OCI-LY3 (cell line): ENCODE measurements at regions not wholly inside any gene's neighbourhood (a gene's known extent, or its start where the extent isn't known, plus 50 kb on each side); places are given as distances from the start of the nearest gene placed in this dataset.
"Not testable (repeated sequence)": the region's sequence is repeated elsewhere in the genome, so short reads cannot be mapped to it uniquely, and the experiment has no call there.

Source experiments
- H2AFZ ChIP-seq: fragments of 200-600, 300-600 bp; shearing (Covaris generic); 2 replicates; pipeline ENCODE4 v1.6.0; 2014; ENCODE audit warnings: antibody characterized with exemption, low read depth, low read length
- H3K27ac ChIP-seq: fragments of 200-600, 300-600 bp; sonication (generic); 2 replicates; pipeline ENCODE4 v1.5.1; 2014; ENCODE audit warnings: mild to moderate bottlenecking, low read length, moderate library complexity, mixed read lengths
- H3K27me3 ChIP-seq: fragments of 200-600, 300-600 bp; sonication (generic); 2 replicates; pipeline ENCODE4 v1.6.1; 2014; ENCODE audit warnings: low read depth, low read length, mixed read lengths
- H3K36me3 ChIP-seq: fragments of 200-600, 300-600 bp; sonication (generic); replicated peaks from 2 replicates; pipeline ENCODE3; 2014; ENCODE audit warnings: low read depth, low read length, mixed read lengths
- H3K4me1 ChIP-seq: fragments of 300-600, 200-600 bp; sonication (generic); 2 replicates; pipeline ENCODE4 v1.6.1; 2014; ENCODE audit warnings: low read length, mixed read lengths
- H3K4me2 ChIP-seq: fragments of 200-600, 300-600 bp; sonication (generic); 2 replicates; pipeline ENCODE4 v1.6.1; 2014; ENCODE audit warnings: low read length, mixed read lengths
- H3K4me3 ChIP-seq: fragments of 300-600, 200-600 bp; sonication (generic); 2 replicates; pipeline ENCODE4 v1.5.1; 2014; ENCODE audit warnings: antibody characterized with exemption, mild to moderate bottlenecking, low read length, moderate library complexity
- H3K79me2 ChIP-seq: fragments of 300-600, 200-600 bp; shearing (Covaris generic); 2 replicates; pipeline ENCODE4 v1.6.1; 2014; ENCODE audit warnings: mild to moderate bottlenecking, low read length, mixed read lengths
- H3K9ac ChIP-seq: fragments of 300-600, 200-600 bp; shearing (Covaris generic); 2 replicates; pipeline ENCODE4 v1.6.0; 2014; ENCODE audit warnings: mild to moderate bottlenecking, low read length, moderate library complexity
- H3K9me3 ChIP-seq: fragments of 200-600, 300-600 bp; shearing (Covaris generic); 2 replicates; pipeline ENCODE4 v1.6.1; 2014; ENCODE audit warnings: low read length, mixed read lengths; ENCODE audit not compliant: insufficient read depth
- H4K20me1 ChIP-seq: fragments of 200-600, 300-600 bp; sonication (generic); 2 replicates; pipeline ENCODE4 v1.6.1; 2016; ENCODE audit warnings: low read length, mixed read lengths; ENCODE audit not compliant: insufficient read depth
- EZH2phosphoT487 ChIP-seq: fragments of 200-600 bp; shearing (Covaris generic); IDR thresholded peaks from 2 replicates; pipeline ENCODE4 v1.6.1; 2018; ENCODE audit warnings: antibody characterized with exemption, mixed run types, low read depth
- TF ChIP-seq, protein P1 (sequence below): fragments of 200-600, 300-600 bp; sonication (generic); IDR thresholded peaks from 2 replicates; pipeline ENCODE4 v1.5.1; 2014; ENCODE audit warnings: antibody characterized with exemption, low read length, low read depth

DNA sequence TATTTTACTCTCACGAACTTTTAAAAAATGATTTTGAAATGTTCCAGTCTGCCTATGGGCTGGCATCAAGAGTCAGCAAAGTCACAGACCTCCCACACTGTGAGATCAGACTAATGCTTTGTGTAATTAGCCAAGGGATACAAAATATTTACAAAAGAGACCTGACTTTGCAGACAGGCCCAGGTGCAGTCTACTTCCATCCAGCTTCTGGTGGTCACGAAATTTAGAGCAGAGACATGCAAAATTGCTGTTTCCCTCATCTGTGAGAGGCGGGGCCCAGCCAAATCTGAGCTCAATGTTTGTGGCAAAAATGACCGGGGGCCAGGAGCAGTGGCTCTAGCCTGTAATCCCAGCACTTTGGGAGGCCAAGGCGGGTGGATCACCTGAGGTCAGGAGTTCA, 82.5 kb upstream of the PITRM1 start:
- Histone ChIP-seq H3K27ac (no peak overlapping the region), H3K4me2 (no peak overlapping the region), H3K79me2 (no peaks in the 10 kb centered on the region), H3K27me3 (peaks cover 3% of the 10 kb centered on the region; the same call in 1 of the 2 replicates), H4K20me1 (no peaks in the 10 kb centered on the region), H2AFZ (no peak overlapping the region), H3K4me1 (no peaks in the 10 kb centered on the region), H3K9ac (no peak overlapping the region), H3K36me3 (no peaks in the 10 kb centered on the region), H3K9me3 (no peaks in the 10 kb centered on the region), H3K4me3 (no peak overlapping the region)
- TF ChIP-seq, protein P1, sequence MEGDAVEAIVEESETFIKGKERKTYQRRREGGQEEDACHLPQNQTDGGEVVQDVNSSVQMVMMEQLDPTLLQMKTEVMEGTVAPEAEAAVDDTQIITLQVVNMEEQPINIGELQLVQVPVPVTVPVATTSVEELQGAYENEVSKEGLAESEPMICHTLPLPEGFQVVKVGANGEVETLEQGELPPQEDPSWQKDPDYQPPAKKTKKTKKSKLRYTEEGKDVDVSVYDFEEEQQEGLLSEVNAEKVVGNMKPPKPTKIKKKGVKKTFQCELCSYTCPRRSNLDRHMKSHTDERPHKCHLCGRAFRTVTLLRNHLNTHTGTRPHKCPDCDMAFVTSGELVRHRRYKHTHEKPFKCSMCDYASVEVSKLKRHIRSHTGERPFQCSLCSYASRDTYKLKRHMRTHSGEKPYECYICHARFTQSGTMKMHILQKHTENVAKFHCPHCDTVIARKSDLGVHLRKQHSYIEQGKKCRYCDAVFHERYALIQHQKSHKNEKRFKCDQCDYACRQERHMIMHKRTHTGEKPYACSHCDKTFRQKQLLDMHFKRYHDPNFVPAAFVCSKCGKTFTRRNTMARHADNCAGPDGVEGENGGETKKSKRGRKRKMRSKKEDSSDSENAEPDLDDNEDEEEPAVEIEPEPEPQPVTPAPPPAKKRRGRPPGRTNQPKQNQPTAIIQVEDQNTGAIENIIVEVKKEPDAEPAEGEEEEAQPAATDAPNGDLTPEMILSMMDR = no peak
- no peak for TF ChIP-seq EZH2phosphoT487

DNA sequence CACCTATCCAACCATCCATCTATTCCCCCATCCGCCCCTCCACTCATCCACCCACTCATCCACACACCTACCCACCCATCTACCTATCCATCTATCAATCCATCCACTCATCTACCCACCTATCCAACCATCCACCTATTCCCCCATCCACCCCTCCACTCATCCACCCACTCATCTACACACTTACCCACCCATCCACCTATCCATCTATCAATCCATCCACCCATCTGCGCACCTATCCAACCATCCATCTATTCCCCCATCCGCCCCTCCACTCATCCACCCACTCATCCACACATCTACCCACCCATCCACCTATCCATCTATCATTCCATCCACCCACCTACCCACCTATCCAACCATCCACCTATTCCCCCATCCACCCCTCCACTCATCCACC, 81.4 kb upstream of the PITRM1 start:
- H4K20me1 ChIP-seq, H3K4me3 ChIP-seq, H3K36me3 ChIP-seq, H3K9ac ChIP-seq, H3K9me3 ChIP-seq, H2AFZ ChIP-seq, H3K4me2 ChIP-seq, H3K27ac ChIP-seq, H3K79me2 ChIP-seq, H3K4me1 ChIP-seq: not testable (repeated sequence)
- H3K27me3 ChIP-seq = peaks cover 10% of the 10 kb centered on the region; the same call in 1 of the 2 replicates

- no peak overlapping the region for H3K4me2 ChIP-seq
These were observed 78.6 kb upstream of the PITRM1 start for GRCh38 chr10:3251172-3251571.

DNA sequence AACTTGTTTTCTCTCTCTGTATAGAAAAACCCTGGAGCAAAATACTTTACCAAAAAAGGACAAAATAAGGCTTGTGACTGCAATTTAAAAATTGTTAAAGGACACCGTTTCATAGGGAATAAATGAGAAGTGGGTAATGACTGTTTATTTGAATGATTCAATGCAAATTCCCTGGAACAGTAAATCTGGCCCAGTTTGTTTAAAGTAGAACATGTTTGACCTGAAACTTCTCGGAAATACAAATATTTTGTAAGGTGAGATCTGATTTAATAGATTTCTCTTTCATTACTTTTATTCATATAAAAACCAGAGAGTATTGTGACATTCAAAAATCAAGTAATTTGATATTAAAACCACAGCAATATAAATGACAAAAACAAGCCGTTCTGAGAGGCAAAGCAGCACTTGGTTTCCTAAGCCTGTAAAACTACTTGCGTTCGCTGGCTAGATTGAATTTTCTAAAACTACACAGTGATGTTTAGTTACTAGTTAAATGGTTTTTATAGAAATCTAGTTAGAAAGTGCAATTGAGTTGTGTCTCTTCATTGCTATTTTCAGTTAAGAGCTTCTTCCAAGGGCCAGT, 76.8 kb upstream of the PITRM1 start:
- 0 out of 2 replicates have a peak, but pooled peaks cover 6% of the 10 kb centered on the region for H3K4me1 ChIP-seq
- no peaks in the 10 kb centered on the region for H4K20me1 ChIP-seq
- no peak overlapping the region for H3K4me2 ChIP-seq
- H2AFZ ChIP-seq = no peak overlapping the region
- H3K79me2 ChIP-seq = no peaks in the 10 kb centered on the region
- H3K9ac ChIP-seq = no peak overlapping the region
- no peaks in the 10 kb centered on the region for H3K9me3 ChIP-seq
- H3K36me3 ChIP-seq = no peaks in the 10 kb centered on the region
- TF ChIP-seq, protein P1 = no peak
- no peak for TF ChIP-seq EZH2phosphoT487
- H3K4me3 ChIP-seq = no peak overlapping the region
- H3K27me3 ChIP-seq = peaks cover 13% of the 10 kb centered on the region; the same call in 1 of the 2 replicates
- no peak overlapping the region for H3K27ac ChIP-seq

More at GRCh38 chr10:3251172-3251571, 78.6 kb upstream of the PITRM1 start:
- H3K9me3 ChIP-seq = no peaks in the 10 kb centered on the region
- H3K9ac ChIP-seq = no peak overlapping the region
- H3K4me1 ChIP-seq = 0 out of 2 replicates have a peak, but pooled peaks cover 6% of the 10 kb centered on the region
- TF ChIP-seq, protein P1 = no peak
- TF ChIP-seq EZH2phosphoT487 = no peak
- no peak overlapping the region for H3K4me3 ChIP-seq
- H4K20me1 ChIP-seq = no peaks in the 10 kb centered on the region
- H3K79me2 ChIP-seq = no peaks in the 10 kb centered on the region
- H3K36me3 ChIP-seq = no peaks in the 10 kb centered on the region
- H3K27me3 ChIP-seq = peaks cover 13% of the 10 kb centered on the region; the same call in 1 of the 2 replicates
- no peak overlapping the region for H2AFZ ChIP-seq
- no peak overlapping the region for H3K27ac ChIP-seq
